ENCODE measurements at regions not wholly inside any gene's neighbourhood (a gene's known extent, or its start where the extent isn't known, plus 50 kb on each side); places are given as distances from the start of the nearest gene placed in this dataset.

DNA sequence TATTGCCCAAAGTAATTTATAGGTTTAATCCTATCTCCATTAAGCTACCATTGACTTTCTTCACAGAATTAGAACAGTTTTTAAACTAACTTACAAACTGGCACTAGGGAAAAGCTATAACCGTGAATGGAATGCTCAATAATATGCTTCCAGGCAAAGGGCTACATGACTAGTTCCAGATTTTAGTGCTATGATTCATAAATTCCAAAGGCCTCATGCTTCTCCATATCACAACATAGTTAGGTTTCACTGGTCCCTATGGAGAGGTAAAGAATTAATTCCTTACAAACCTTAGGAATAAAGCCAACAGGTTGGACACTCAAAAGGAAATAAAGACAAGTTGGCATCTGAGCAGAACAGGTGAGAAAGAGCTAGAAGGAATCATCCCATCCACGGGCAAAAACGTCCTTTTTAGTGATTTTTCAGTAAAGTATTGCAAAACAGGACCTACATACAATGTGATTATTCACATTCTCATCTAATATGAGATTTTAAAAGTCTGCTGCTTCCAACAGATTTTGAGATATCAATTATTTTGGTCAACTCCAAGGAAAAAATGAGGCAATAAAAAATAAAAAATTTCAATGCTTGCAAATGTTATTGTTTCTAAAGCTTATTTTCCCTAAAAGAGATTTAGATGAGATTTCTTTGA, 97.0 kb upstream of the TARS1 start:
- no peak for ATAC-seq
- Mint-ChIP-seq H3K4me3 (no peak overlapping the region), H3K9me3 (no peaks in the 10 kb centered on the region), H3K4me1 (ENCODE audit: low read depth) (no peaks in the 10 kb centered on the region), H3K36me3 (ENCODE audit: insufficient read depth) (no peaks in the 10 kb centered on the region), H3K27me3 (ENCODE audit: low read depth) (no peaks in the 10 kb centered on the region)
- DNase-seq: no peak

DNA sequence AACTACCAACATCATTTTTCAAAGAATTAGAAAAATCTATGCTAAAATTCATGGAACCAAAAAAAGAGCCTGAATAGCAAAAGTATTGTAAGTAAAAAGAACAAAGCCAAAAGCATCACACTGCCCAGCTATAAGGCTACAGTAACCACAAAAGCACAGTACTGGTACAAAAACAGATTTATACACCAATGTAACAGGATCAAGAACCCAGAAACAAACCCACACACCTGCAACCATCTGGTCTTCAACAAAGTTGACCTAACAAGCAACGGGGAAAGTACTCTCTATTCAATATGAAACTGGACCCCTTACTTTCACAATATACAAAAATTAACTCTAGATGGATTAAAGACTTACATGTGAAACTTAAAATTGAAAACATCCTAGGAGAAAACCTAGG, 94.2 kb upstream of the TARS1 start:
- H3K36me3 Mint-ChIP-seq (ENCODE audit: insufficient read depth): no peaks in the 10 kb centered on the region
- no peak for ATAC-seq

DNA sequence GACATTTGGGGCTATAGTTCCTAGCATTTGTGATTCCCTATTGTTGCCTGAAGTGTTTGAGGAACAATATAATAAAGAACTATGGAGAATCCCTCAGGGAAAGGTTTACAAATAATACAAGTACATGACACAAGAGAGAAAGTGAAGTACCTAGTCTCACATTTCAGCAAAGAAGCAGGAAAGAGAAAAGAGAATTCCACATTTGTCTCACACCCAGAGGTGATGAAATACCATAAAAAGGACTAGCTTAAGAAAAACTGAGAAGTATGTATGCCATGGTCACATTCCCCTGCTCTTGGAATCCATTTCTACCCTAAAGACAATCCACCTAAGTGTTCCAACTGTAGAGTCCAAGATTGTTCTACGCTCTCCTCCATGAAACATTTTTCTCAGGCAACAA, 79.0 kb upstream of the TARS1 start:
- H3K4me3 Mint-ChIP-seq: no peak overlapping the region
- no peaks in the 10 kb centered on the region for H3K36me3 Mint-ChIP-seq (ENCODE audit: insufficient read depth)
- DNase-seq: no peak
- peaks cover 2% of the 10 kb centered on the region for H3K4me1 Mint-ChIP-seq (ENCODE audit: low read depth)
- no peaks in the 10 kb centered on the region for H3K27me3 Mint-ChIP-seq (ENCODE audit: low read depth)
- no peak for ATAC-seq
- H3K9me3 Mint-ChIP-seq: no peaks in the 10 kb centered on the region

More for the DNA sequence above, 94.2 kb upstream of the TARS1 start:
- H3K4me3 Mint-ChIP-seq: no peak overlapping the region
- H3K27me3 Mint-ChIP-seq (ENCODE audit: low read depth): no peaks in the 10 kb centered on the region
- no peaks in the 10 kb centered on the region for H3K9me3 Mint-ChIP-seq
- no peak for DNase-seq
- H3K4me1 Mint-ChIP-seq (ENCODE audit: low read depth): no peaks in the 10 kb centered on the region

DNA sequence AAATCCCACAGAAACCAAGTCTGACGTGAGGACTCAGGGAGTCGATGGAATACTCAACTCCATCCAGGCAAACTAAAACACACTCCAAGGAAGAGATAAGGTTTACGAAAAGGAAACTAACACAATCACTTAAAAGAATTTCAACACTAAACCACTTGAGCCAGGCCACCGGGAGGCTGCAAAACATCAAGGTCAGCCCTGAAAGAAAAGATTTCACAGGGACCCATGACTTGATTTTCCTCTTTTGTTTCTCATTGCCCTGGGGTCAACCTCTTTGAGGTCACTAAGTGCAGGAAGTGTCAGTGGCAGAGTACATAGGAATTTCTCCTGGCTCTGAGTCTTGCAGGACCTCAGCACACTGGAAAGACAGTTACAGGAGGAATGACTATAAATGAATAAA, 77.8 kb upstream of the TARS1 start:
- DNase-seq: no peak
- no peak overlapping the region for H3K4me3 Mint-ChIP-seq
- no peak for ATAC-seq
- no peaks in the 10 kb centered on the region for H3K27me3 Mint-ChIP-seq (ENCODE audit: low read depth)
- H3K36me3 Mint-ChIP-seq (ENCODE audit: insufficient read depth): no peaks in the 10 kb centered on the region
- H3K9me3 Mint-ChIP-seq: no peaks in the 10 kb centered on the region
- peaks cover 2% of the 10 kb centered on the region for H3K4me1 Mint-ChIP-seq (ENCODE audit: low read depth)

DNA sequence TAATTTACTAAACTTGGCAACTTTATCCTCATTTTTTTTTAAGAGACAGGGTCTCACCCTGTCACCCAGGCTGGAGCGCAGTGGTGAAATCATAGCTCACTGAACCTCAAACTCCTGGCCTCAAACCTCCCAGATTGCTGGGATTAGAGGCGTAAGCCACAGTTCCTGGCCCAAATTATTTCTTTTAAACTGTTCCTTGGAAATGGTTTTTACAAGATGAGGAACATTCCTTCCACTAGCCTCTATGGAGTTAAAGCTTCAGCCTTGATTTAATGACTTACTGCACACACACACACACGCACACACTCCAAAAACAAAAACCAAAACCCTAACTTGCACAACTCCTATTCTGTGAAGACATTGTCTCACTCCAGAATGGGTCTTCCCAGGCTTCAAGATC, 77.2 kb upstream of the TARS1 start:
- no peak overlapping the region for H3K4me3 Mint-ChIP-seq
- H3K27me3 Mint-ChIP-seq (ENCODE audit: low read depth): no peaks in the 10 kb centered on the region
- ATAC-seq (no peak), DNase-seq (no peak)
- H3K36me3 Mint-ChIP-seq (ENCODE audit: insufficient read depth): no peaks in the 10 kb centered on the region
- H3K4me1 Mint-ChIP-seq (ENCODE audit: low read depth): peaks cover 2% of the 10 kb centered on the region
- H3K9me3 Mint-ChIP-seq: no peaks in the 10 kb centered on the region

DNA sequence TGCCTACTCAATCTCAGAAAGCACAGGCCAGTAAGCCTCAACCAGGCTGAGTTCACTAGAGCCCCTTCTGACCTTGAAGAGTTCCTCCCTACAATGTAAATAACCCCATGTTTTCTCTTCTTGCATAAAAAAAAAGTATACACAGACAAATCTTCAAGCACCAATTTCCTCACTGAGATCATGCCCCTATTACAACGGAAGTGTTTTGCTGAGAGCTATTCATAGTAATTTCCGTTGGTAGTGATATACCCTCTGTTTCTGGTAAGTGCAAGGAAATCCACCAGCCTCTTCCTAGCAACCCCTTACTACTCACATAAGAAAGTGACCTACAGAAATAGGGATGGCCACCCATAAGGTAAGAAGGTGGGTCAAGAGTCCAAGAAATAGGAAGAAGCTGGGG, 76.4 kb upstream of the TARS1 start:
- H3K4me3 Mint-ChIP-seq: no peak overlapping the region
- no peak for DNase-seq

GRCh38 chr5:33367416-33367815, 73.3 kb upstream of the TARS1 start:
- H3K4me1 Mint-ChIP-seq (ENCODE audit: low read depth): peaks cover 2% of the 10 kb centered on the region
- ATAC-seq (no peak), DNase-seq (no peak)
- H3K4me3 Mint-ChIP-seq: no peak overlapping the region
- H3K9me3 Mint-ChIP-seq: no peaks in the 10 kb centered on the region
- H3K27me3 Mint-ChIP-seq (ENCODE audit: low read depth): peaks cover 2% of the 10 kb centered on the region
- no peaks in the 10 kb centered on the region for H3K36me3 Mint-ChIP-seq (ENCODE audit: insufficient read depth)

More for the DNA sequence above, 76.4 kb upstream of the TARS1 start:
- ATAC-seq: no peak
- H3K9me3 Mint-ChIP-seq: no peaks in the 10 kb centered on the region
- H3K36me3 Mint-ChIP-seq (ENCODE audit: insufficient read depth): no peaks in the 10 kb centered on the region
- peaks cover 2% of the 10 kb centered on the region for H3K4me1 Mint-ChIP-seq (ENCODE audit: low read depth)
- no peaks in the 10 kb centered on the region for H3K27me3 Mint-ChIP-seq (ENCODE audit: low read depth)

DNA sequence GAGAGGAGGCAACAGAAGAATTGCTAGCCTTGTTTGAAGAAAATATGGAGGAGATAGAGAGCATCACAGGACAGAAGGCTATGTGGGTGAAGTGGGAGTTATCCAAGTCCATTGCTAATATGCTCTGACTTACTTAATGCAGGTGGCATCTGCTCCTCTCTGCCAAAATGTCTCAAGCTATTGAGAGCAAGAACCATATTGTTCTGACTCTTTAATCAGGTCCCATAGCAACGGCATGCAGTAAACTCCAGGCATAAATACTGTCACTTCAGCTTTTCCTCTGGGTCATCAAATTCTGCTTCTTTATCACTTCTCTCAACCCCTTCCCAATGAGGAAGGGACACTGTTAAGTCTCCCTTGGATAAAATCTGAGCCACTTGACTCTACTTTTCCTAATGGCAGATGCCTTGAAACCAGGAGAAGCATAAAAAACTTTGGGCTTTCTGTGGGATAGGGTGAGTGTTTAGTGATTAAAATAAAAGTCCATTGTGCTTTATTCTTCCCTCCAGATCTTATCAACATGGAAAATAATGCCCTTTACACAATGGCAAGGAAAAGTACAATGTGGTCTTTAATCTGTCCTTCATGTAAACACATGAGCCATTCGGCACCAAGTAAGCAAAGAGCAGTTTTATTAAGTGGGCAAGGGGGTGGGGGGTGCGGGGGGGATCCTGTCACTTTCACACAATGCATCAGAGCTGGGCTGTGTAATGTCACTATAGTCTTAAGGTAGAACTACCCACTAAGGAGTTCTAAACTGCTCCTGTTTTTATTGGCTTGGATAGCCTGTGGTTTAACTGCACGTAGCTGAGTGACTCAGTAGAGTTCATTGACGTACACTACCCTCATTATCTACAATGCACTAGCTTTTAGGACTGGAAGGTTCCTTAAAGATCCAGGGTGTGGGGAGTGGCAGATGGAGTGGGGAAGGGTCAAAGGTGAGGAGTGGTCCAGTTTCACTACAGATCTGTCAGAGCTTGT, 71.0 kb upstream of the TARS1 start:
- H3K9me3 Mint-ChIP-seq: no peaks in the 10 kb centered on the region

GRCh38 chr5:33370466-33370859, 70.3 kb upstream of the TARS1 start:
- no peaks in the 10 kb centered on the region for H3K4me1 Mint-ChIP-seq (ENCODE audit: low read depth)
- H3K4me3 Mint-ChIP-seq: no peak overlapping the region
- DNase-seq: no peak
- no peaks in the 10 kb centered on the region for H3K36me3 Mint-ChIP-seq (ENCODE audit: insufficient read depth)
- no peaks in the 10 kb centered on the region for H3K9me3 Mint-ChIP-seq
- no peak for ATAC-seq
- peaks cover 2% of the 10 kb centered on the region for H3K27me3 Mint-ChIP-seq (ENCODE audit: low read depth)

More for the DNA sequence above, 71.0 kb upstream of the TARS1 start:
- H3K4me1 Mint-ChIP-seq (ENCODE audit: low read depth): no peaks in the 10 kb centered on the region
- no peaks in the 10 kb centered on the region for H3K36me3 Mint-ChIP-seq (ENCODE audit: insufficient read depth)
- peaks cover 2% of the 10 kb centered on the region for H3K27me3 Mint-ChIP-seq (ENCODE audit: low read depth)
- H3K4me3 Mint-ChIP-seq: no peak overlapping the region
- DNase-seq (no peak), ATAC-seq (no peak)

GRCh38 chr5:33371660-33372059, 69.1 kb upstream of the TARS1 start:
- H3K36me3 Mint-ChIP-seq (ENCODE audit: insufficient read depth): no peaks in the 10 kb centered on the region
- H3K9me3 Mint-ChIP-seq: no peaks in the 10 kb centered on the region
- H3K27me3 Mint-ChIP-seq (ENCODE audit: low read depth): peaks cover 2% of the 10 kb centered on the region
- H3K4me1 Mint-ChIP-seq (ENCODE audit: low read depth): no peaks in the 10 kb centered on the region
- no peak for ATAC-seq
- no peak overlapping the region for H3K4me3 Mint-ChIP-seq
- DNase-seq: no peak

DNA sequence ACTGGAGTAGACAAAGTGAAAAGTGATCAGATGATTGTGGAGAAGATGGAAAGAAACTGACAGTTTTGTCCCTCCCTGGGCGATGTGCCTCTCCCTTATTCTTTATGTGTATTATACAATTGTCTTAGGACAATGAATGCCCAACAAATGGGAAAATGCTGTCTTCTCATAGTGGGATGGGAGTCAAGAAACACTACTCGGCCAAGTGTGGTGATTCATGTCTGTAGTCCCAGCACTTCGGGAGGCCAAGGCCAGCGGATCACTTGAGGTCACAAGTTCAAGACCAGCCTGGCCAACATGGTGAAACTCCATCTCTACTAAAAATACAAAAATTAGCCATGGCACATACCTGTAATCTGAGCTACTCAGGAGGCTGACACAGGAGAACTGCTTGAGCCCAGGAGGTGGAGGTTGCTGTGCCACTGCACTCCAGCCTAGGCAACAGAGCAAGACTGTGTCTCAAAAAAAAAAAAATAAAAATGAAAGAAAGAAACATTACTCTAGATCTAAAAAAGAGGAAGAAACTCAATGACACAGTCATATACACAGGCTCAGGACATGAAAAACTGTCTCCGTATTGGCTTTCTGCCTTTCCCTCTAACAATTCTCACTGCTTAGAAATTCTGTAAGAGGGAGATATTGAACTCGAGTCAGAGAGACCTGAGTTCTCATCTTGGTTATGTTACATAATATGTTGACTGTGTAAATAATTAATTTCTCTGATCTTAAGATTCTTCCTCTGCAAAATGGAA, 67.9 kb upstream of the TARS1 start:
- no peaks in the 10 kb centered on the region for H3K9me3 Mint-ChIP-seq
- H3K4me3 Mint-ChIP-seq: no peak overlapping the region
- H3K4me1 Mint-ChIP-seq (ENCODE audit: low read depth): no peaks in the 10 kb centered on the region
- peaks cover 2% of the 10 kb centered on the region for H3K27me3 Mint-ChIP-seq (ENCODE audit: low read depth)
- DNase-seq (no peak), ATAC-seq (no peak)
- H3K36me3 Mint-ChIP-seq (ENCODE audit: insufficient read depth): no peaks in the 10 kb centered on the region

DNA sequence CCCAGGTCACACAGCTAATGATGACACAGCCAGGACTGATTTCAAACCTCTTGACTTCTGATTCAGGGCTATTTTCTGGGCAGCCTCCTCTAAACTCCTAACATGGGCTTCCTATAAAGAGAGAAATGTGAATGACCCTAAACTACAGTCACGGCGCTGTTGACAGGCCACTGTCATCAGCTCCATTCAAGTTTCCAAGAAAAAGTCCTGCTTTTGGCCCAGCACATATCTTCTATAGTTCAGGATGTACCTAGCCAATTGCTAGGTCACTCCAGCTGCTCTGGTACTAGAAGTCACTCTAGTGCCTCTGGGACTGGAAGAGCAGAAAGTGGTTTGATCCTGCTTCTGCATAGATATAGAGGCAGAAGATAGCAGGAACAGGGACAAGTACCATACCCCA, 64.9 kb upstream of the TARS1 start:
- H3K27me3 Mint-ChIP-seq (ENCODE audit: low read depth): peaks cover 2% of the 10 kb centered on the region
- no peaks in the 10 kb centered on the region for H3K9me3 Mint-ChIP-seq
- no peak for ATAC-seq
- DNase-seq: no peak
- no peak overlapping the region for H3K4me3 Mint-ChIP-seq
- no peaks in the 10 kb centered on the region for H3K36me3 Mint-ChIP-seq (ENCODE audit: insufficient read depth)
- no peaks in the 10 kb centered on the region for H3K4me1 Mint-ChIP-seq (ENCODE audit: low read depth)

- H3K4me3 Mint-ChIP-seq: no peak overlapping the region
- H3K27me3 Mint-ChIP-seq (ENCODE audit: low read depth): peaks cover 6% of the 10 kb centered on the region
- no peak for ATAC-seq
- H3K9me3 Mint-ChIP-seq: peaks cover 7% of the 10 kb centered on the region
- no peak for DNase-seq
- H3K36me3 Mint-ChIP-seq (ENCODE audit: insufficient read depth): no peaks in the 10 kb centered on the region
- H3K4me1 Mint-ChIP-seq (ENCODE audit: low read depth): no peaks in the 10 kb centered on the region
Observed at GRCh38 chr5:33379757-33380156, 61.0 kb upstream of the TARS1 start.

- H3K9me3 Mint-ChIP-seq: peaks cover 20% of the 10 kb centered on the region
- peaks cover 6% of the 10 kb centered on the region for H3K27me3 Mint-ChIP-seq (ENCODE audit: low read depth)
- no peaks in the 10 kb centered on the region for H3K36me3 Mint-ChIP-seq (ENCODE audit: insufficient read depth)
- H3K4me3 Mint-ChIP-seq: no peak overlapping the region
- ATAC-seq (no peak), DNase-seq (no peak)
- H3K4me1 Mint-ChIP-seq (ENCODE audit: low read depth): no peaks in the 10 kb centered on the region
Observed at GRCh38 chr5:33381243-33381642, 59.5 kb upstream of the TARS1 start.

Measured in activated T-cell treated with anti-CD3 and anti-CD28 coated beads, Interleukin-2, amount 50 U/mL, for 4 hours (primary cell).